ENCODE measurements at regions not wholly inside any gene's neighbourhood (a gene's known extent, or its start where the extent isn't known, plus 50 kb on each side); places are given as distances from the start of the nearest gene placed in this dataset.

DNA sequence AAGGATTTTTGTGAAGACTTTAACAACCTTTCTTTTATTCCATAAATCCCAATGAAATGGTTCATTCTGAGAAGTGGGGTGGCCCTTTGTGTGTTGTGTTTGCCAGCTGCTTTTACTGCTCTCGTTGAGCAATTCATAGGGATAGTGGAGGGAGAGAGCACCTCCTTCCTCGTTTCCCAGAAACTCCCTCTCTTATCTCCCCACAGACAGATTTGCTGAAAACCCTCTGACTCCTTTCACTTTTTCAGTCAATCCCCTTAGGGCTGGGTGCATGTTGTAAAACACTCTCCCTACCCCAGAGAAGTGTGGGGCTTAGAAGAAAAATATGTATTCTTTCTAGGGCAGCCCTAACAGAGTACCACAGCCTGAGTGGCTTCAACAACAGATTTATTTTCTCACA lies 557.2 kb upstream of the RGMA start:
- Histone ChIP-seq H4K20me1 (replicated peaks; ENCODE audit: control insufficient read depth, insufficient read depth, low read length) (no peaks in the 10 kb centered on the region), H3K4me3 (no peak overlapping the region), H3K27me3 (ENCODE audit: control insufficient read depth in 2 of 2, insufficient read depth in 2 of 2, low read length in 2 of 2) (no peaks in the 10 kb centered on the region), H2AFZ (ENCODE audit: low read depth, low read length) (no peak overlapping the region), H3K9me3 (replicated peaks; ENCODE audit: control insufficient read depth, insufficient read depth, low read depth, low read length) (no peaks in the 10 kb centered on the region), H3K27ac (ENCODE audit: extremely low read depth, low read depth, low read length) (no peak overlapping the region), H3K79me2 (ENCODE audit: control insufficient read depth, insufficient read depth, low read length) (no peaks in the 10 kb centered on the region), H3K4me2 (ENCODE audit: insufficient read depth, low read length) (no peak overlapping the region), H3K9me1 (ENCODE audit: control insufficient read depth, insufficient read depth, low read length) (no peaks in the 10 kb centered on the region), H3K9ac (ENCODE audit: insufficient read depth in 1 of 2, low read depth in 2 of 2, low read length in 2 of 2) (no peak overlapping the region), H3K36me3 (ENCODE audit: control insufficient read depth, insufficient read depth, low read length) (no peaks in the 10 kb centered on the region), H3K4me1 (replicated peaks in 1 of 2; ENCODE audit: control insufficient read depth in 2 of 2, insufficient read depth in 2 of 2, low read length in 2 of 2) (no peaks in the 10 kb centered on the region)
- FAIRE-seq: no peak
- CTCF ChIA-PET (ENCODE audit: low intra/inter-chr PET ratio): no interaction called here
- 0% methylated on average over 2 of the region's 2 CpGs for WGBS (ENCODE audit: insufficient coverage, low coverage, missing lambda C conversion rate)
- intact Hi-C loops (cut with micrococcal nuclease) (no loop called here), in situ Hi-C loops (cut with MboI) (no loop called here)
- ATAC-seq: no peak
- POLR2A ChIA-PET: no interaction called here
- DNase-seq (ENCODE audit: extremely low read depth in 1 of 4, low spot score in 3 of 4): no peak
- TF ChIP-seq POLR2AphosphoS2 (IDR thresholded peaks at IDR 0.05; ENCODE audit: low read length) (no peak), NCOR1 (IDR thresholded peaks at IDR 0.05) (no peak), RUNX1 (IDR thresholded peaks at IDR 0.05; ENCODE audit: low read depth) (no peak), CXXC5 (CRISPR knock-in tag; IDR thresholded peaks at IDR 0.05) (no peak), KLF13 (tag; IDR thresholded peaks at IDR 0.05; ENCODE audit: borderline replicate concordance, low read depth) (no peak), DMBX1 (CRISPR knock-in tag; IDR thresholded peaks at IDR 0.05; ENCODE audit: borderline replicate concordance) (no peak), SIN3A (IDR thresholded peaks at IDR 0.05; ENCODE audit: borderline replicate concordance in 2 of 2, control insufficient read depth in 1 of 2, low read depth in 2 of 2, low read length in 2 of 2) (no peak), SP1 (CRISPR knock-in tag; IDR thresholded peaks at IDR 0.05) (no peak)
- TF ChIP-seq, protein P1, sequence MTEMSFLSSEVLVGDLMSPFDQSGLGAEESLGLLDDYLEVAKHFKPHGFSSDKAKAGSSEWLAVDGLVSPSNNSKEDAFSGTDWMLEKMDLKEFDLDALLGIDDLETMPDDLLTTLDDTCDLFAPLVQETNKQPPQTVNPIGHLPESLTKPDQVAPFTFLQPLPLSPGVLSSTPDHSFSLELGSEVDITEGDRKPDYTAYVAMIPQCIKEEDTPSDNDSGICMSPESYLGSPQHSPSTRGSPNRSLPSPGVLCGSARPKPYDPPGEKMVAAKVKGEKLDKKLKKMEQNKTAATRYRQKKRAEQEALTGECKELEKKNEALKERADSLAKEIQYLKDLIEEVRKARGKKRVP (CRISPR knock-in tag; IDR thresholded peaks at IDR 0.05): no peak
- TF ChIP-seq, protein P2, sequence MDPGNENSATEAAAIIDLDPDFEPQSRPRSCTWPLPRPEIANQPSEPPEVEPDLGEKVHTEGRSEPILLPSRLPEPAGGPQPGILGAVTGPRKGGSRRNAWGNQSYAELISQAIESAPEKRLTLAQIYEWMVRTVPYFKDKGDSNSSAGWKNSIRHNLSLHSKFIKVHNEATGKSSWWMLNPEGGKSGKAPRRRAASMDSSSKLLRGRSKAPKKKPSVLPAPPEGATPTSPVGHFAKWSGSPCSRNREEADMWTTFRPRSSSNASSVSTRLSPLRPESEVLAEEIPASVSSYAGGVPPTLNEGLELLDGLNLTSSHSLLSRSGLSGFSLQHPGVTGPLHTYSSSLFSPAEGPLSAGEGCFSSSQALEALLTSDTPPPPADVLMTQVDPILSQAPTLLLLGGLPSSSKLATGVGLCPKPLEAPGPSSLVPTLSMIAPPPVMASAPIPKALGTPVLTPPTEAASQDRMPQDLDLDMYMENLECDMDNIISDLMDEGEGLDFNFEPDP (CRISPR knock-in tag; IDR thresholded peaks at IDR 0.05): no peak
- no TSS peak for BruUV-seq (replicated peaks)

Data from K562 (cell line).